Activated naive CD4-positive, alpha-beta T cell treated with anti-CD3 and anti-CD28 coated beads, Interleukin-2, amount 10 ng/mL, durations not matched to agents 7 days and 5 days (primary cell): ENCODE measurements at regions not wholly inside any gene's neighbourhood (a gene's known extent, or its start where the extent isn't known, plus 50 kb on each side); places are given as distances from the start of the nearest gene placed in this dataset.

ENCODE experiments used
- CTCF ChIA-PET: fragments of 350-600 bp; sonication (Branson Sonifier 250); formaldehyde crosslinking; loops from one replicate; lab custom pipeline; 2021; ENCODE audit warnings: antibody characterized with exemption; lab: Charles Lee
- DNase-seq: peaks from one replicate; pipeline ENCODE4 v3.0.0-alpha.2; 2020
- H3K27ac Mint-ChIP-seq: one replicate; pipeline ENCODE4 v1.8.0; 2021; ENCODE audit warnings: mild to moderate bottlenecking, moderate library complexity, mixed read lengths
- H3K27me3 Mint-ChIP-seq: one replicate; pipeline ENCODE4 v1.8.0; 2021; ENCODE audit warnings: mild to moderate bottlenecking, mixed read lengths
- H3K36me3 Mint-ChIP-seq: one replicate; pipeline ENCODE4 v1.8.0; 2021; ENCODE audit warnings: mixed read lengths
- H3K4me1 Mint-ChIP-seq: one replicate; pipeline ENCODE4 v1.8.0; 2021; ENCODE audit warnings: mixed read lengths
- H3K4me3 Mint-ChIP-seq: one replicate; pipeline ENCODE4 v1.8.0; 2021; ENCODE audit warnings: mild to moderate bottlenecking, moderate library complexity, mixed read lengths
- H3K9me3 Mint-ChIP-seq: one replicate; pipeline ENCODE4 v1.8.0; 2021; ENCODE audit warnings: mixed read lengths

- CTCF ChIA-PET = no interaction called here
- H3K36me3 Mint-ChIP-seq = no peaks in the 10 kb centered on the region
These were observed 687.5 kb upstream of the FBXO33 start for GRCh38 chr14:40119765-40120164.

DNA sequence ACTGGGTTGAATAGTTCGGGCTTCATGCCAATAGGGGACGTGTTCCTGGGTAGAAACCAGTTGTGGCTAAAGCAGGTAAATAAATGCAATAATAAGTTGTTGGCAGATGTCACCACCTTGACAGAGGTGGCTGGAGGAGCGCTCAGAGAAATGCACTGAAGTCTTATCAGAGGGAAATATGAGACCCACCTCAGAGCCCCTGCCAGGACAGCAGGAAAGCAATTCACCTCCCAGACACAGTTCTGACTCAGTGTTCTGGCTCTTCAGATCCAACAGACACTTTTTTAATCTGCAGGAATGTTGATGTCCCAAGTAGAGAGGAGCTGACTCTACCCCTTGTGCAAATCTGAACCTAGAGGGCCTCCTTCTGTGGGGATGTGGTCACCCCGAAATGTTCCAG, 687.1 kb upstream of the FBXO33 start:
- no peak overlapping the region for H3K27ac Mint-ChIP-seq
- no peaks in the 10 kb centered on the region for H3K27me3 Mint-ChIP-seq
- no peaks in the 10 kb centered on the region for H3K36me3 Mint-ChIP-seq
- H3K4me3 Mint-ChIP-seq = no peak overlapping the region
- H3K9me3 Mint-ChIP-seq = peaks cover 3% of the 10 kb centered on the region
- no peaks in the 10 kb centered on the region for H3K4me1 Mint-ChIP-seq
- DNase-seq = no peak
- CTCF ChIA-PET = no interaction called here

More at GRCh38 chr14:40119765-40120164, 687.5 kb upstream of the FBXO33 start:
- Mint-ChIP-seq H3K27ac (no peak overlapping the region), H3K9me3 (peaks cover 3% of the 10 kb centered on the region), H3K4me1 (no peaks in the 10 kb centered on the region), H3K27me3 (no peaks in the 10 kb centered on the region), H3K4me3 (no peak overlapping the region)
- no peak for DNase-seq

DNA sequence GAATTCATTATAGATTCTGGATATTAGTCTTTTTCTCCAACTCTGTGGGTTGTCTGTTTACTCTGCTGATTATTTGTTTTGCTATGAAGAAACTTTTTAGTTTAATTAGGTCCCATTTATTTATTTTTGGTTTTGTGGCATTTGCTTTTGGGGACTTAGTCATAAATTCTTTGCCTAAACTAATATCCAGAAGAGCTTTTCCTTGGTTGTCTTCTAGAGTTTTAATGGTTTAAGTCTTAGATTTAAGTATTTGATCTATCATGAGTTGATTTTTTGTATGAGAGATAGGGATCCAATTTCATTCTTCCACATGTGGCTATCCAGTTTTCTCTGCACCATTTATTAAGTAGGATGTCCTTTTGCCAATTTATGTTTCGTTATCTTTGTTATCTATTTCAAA, 683.4 kb upstream of the FBXO33 start:
- Mint-ChIP-seq H3K27ac (no peak overlapping the region), H3K36me3 (no peaks in the 10 kb centered on the region), H3K4me1 (no peaks in the 10 kb centered on the region)

GRCh38 chr14:40113671-40114070, 681.4 kb upstream of the FBXO33 start:
- peaks cover 5% of the 10 kb centered on the region for H3K9me3 Mint-ChIP-seq
- H3K36me3 Mint-ChIP-seq = no peaks in the 10 kb centered on the region
- CTCF ChIA-PET = no interaction called here
- DNase-seq = no peak
- no peak overlapping the region for H3K27ac Mint-ChIP-seq
- H3K4me3 Mint-ChIP-seq = no peak overlapping the region
- H3K4me1 Mint-ChIP-seq = no peaks in the 10 kb centered on the region
- H3K27me3 Mint-ChIP-seq = no peaks in the 10 kb centered on the region

More for the DNA sequence above, 683.4 kb upstream of the FBXO33 start:
- H3K9me3 Mint-ChIP-seq = peaks cover 1% of the 10 kb centered on the region
- CTCF ChIA-PET = no interaction called here
- no peaks in the 10 kb centered on the region for H3K27me3 Mint-ChIP-seq
- no peak overlapping the region for H3K4me3 Mint-ChIP-seq
- no peak for DNase-seq

- H3K27me3 Mint-ChIP-seq = no peaks in the 10 kb centered on the region
These were observed 668.4 kb upstream of the FBXO33 start for GRCh38 chr14:40100544-40101196.

DNA sequence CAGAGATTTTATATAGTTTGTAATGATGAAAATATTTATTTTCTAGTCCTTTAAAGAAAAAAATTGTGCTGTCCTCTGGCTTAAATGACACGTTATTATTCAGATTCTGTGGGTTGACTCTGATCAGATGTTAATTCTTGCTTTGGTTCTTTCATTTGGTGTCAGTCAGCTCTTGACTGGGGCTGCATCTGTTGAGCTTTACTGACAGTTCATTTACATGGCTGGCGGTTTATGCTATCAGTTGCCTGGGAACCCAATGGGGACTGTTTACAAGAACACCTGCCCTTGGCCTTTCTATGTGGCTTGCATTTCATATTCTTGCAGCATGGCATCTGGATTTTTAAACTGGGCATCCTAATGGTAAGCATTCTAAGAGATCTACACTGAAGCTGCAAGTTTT, 667.1 kb upstream of the FBXO33 start:
- CTCF ChIA-PET = no interaction called here

More at GRCh38 chr14:40100544-40101196, 668.4 kb upstream of the FBXO33 start:
- H3K9me3 Mint-ChIP-seq = peaks cover 10% of the 10 kb centered on the region
- H3K36me3 Mint-ChIP-seq = no peaks in the 10 kb centered on the region
- no peaks in the 10 kb centered on the region for H3K4me1 Mint-ChIP-seq
- CTCF ChIA-PET = no interaction called here
- no peak for DNase-seq
- no peak overlapping the region for H3K27ac Mint-ChIP-seq
- no peak overlapping the region for H3K4me3 Mint-ChIP-seq

GRCh38 chr14:40098468-40098867, 666.2 kb upstream of the FBXO33 start:
- H3K27me3 Mint-ChIP-seq = no peaks in the 10 kb centered on the region
- H3K4me3 Mint-ChIP-seq = no peak overlapping the region
- no peaks in the 10 kb centered on the region for H3K36me3 Mint-ChIP-seq
- peaks cover 3% of the 10 kb centered on the region for H3K9me3 Mint-ChIP-seq
- H3K4me1 Mint-ChIP-seq = no peaks in the 10 kb centered on the region
- no peak overlapping the region for H3K27ac Mint-ChIP-seq
- DNase-seq = no peak
- CTCF ChIA-PET = no interaction called here

More for the DNA sequence above, 667.1 kb upstream of the FBXO33 start:
- H3K4me1 Mint-ChIP-seq = no peaks in the 10 kb centered on the region
- H3K36me3 Mint-ChIP-seq = no peaks in the 10 kb centered on the region
- H3K9me3 Mint-ChIP-seq = peaks cover 5% of the 10 kb centered on the region
- H3K27me3 Mint-ChIP-seq = no peaks in the 10 kb centered on the region
- no peak for DNase-seq
- H3K4me3 Mint-ChIP-seq = no peak overlapping the region
- no peak overlapping the region for H3K27ac Mint-ChIP-seq

DNA sequence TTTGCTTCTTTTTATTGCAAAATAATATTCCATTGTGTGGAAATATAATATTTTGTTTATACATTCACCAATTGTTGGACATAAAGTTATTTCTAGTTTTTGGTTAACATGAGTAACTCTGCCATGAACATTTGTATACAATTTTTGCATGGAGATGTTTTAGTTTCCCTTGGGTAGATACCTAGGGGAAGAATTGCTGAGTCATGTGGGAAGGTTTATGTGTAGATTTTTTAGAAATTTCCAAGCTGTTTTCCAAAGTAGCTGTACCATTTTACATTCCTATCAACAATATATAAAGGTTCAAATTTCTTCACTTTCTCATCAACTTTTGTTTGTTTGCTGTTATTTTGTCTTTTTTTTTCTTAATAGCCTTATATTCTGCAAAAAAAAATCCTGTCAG, 664.7 kb upstream of the FBXO33 start:
- H3K36me3 Mint-ChIP-seq = no peaks in the 10 kb centered on the region
- H3K27me3 Mint-ChIP-seq = no peaks in the 10 kb centered on the region
- H3K9me3 Mint-ChIP-seq = no peaks in the 10 kb centered on the region
- no peak overlapping the region for H3K4me3 Mint-ChIP-seq
- no peak overlapping the region for H3K27ac Mint-ChIP-seq
- DNase-seq = no peak
- no peaks in the 10 kb centered on the region for H3K4me1 Mint-ChIP-seq
- CTCF ChIA-PET = no interaction called here

DNA sequence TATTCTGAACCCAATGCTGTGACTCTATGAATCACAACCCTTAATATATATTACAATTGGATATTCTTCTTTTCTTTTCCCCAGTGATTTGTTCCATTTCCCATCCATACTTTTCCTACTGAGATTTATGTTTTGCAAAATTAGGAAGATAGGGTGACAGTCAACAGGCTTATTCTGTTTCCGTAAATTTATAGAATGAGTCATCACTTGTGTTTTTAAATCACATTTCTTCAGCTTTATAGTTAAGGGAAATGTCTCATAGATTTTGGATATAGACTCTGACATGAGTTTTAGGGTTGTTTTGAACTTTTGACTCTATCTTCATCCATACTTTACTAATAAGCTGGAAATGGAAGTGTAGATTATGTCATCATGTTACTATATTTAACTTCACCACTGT, 661.6 kb upstream of the FBXO33 start:
- CTCF ChIA-PET = no interaction called here
- Mint-ChIP-seq H3K27me3 (no peaks in the 10 kb centered on the region), H3K36me3 (no peaks in the 10 kb centered on the region), H3K4me3 (no peak overlapping the region), H3K9me3 (peaks cover 2% of the 10 kb centered on the region), H3K27ac (peak overlapping the region; percentile 37), H3K4me1 (no peaks in the 10 kb centered on the region)
- DNase-seq = no peak

- no peak overlapping the region for H3K4me3 Mint-ChIP-seq
- no peaks in the 10 kb centered on the region for H3K27me3 Mint-ChIP-seq
- H3K4me1 Mint-ChIP-seq = no peaks in the 10 kb centered on the region
These were observed 641.9 kb upstream of the FBXO33 start for GRCh38 chr14:40074169-40074568.

DNA sequence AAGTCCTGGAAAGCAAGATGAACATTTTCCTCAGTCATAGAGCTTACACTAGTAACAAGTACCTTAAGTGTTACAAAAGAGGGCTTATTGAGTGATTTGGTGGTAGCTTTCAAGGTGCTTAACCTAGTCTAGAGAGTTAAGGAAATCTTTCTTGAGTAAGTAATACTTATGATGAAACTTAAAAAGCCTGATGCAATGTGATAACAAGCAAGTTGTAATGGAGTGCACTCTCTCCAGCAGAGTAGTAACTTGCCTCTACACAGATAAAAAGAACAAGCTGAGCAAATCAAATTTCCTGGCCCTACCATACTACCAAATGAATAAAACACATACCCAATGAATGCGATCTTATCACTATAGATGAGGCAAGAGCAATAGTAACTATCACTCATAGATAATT, 639.9 kb upstream of the FBXO33 start:
- no peak for DNase-seq
- CTCF ChIA-PET = no interaction called here
- Mint-ChIP-seq H3K27ac (no peak overlapping the region), H3K27me3 (no peaks in the 10 kb centered on the region), H3K9me3 (peaks cover 5% of the 10 kb centered on the region), H3K36me3 (no peaks in the 10 kb centered on the region), H3K4me1 (no peaks in the 10 kb centered on the region), H3K4me3 (no peak overlapping the region)

More at GRCh38 chr14:40074169-40074568, 641.9 kb upstream of the FBXO33 start:
- Mint-ChIP-seq H3K9me3 (peaks cover 5% of the 10 kb centered on the region), H3K36me3 (no peaks in the 10 kb centered on the region), H3K27ac (no peak overlapping the region)
- CTCF ChIA-PET = no interaction called here
- no peak for DNase-seq

- H3K9me3 Mint-ChIP-seq = peaks cover 2% of the 10 kb centered on the region
- no peaks in the 10 kb centered on the region for H3K4me1 Mint-ChIP-seq
- no peak overlapping the region for H3K27ac Mint-ChIP-seq
- no peaks in the 10 kb centered on the region for H3K27me3 Mint-ChIP-seq
- no peak overlapping the region for H3K4me3 Mint-ChIP-seq
- CTCF ChIA-PET = no interaction called here
- DNase-seq = no peak
- H3K36me3 Mint-ChIP-seq = no peaks in the 10 kb centered on the region
These were observed 627.0 kb upstream of the FBXO33 start for GRCh38 chr14:40058901-40059897.

GRCh38 chr14:40053416-40053815, 621.2 kb upstream of the FBXO33 start:
- Mint-ChIP-seq H3K36me3 (no peaks in the 10 kb centered on the region), H3K4me3 (no peak overlapping the region), H3K4me1 (no peaks in the 10 kb centered on the region), H3K27me3 (no peaks in the 10 kb centered on the region), H3K27ac (no peak overlapping the region), H3K9me3 (no peaks in the 10 kb centered on the region)
- no peak for DNase-seq
- CTCF ChIA-PET = no interaction called here

DNA sequence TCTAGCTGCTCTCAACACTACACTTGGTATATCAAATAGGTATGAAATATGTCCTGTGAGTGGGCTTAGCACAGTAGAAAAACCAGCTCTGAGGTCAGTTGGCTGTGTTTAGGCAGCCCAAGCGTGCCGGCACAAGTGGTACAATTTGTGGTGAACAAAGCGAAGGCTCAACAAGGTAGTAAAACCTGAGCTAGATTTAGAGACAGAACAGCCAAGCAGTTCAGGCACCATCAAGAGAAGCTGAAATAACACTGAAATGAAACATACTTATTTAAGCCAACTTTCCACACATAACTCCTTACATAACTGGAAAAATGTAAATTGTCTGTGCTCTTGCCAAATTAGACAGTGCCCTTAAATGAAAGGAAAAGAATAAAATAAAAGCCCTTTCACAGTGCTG, 596.8 kb upstream of the FBXO33 start:
- CTCF ChIA-PET = no interaction called here
- Mint-ChIP-seq H3K27ac (no peak overlapping the region), H3K27me3 (no peaks in the 10 kb centered on the region), H3K4me1 (no peaks in the 10 kb centered on the region), H3K36me3 (no peaks in the 10 kb centered on the region), H3K4me3 (no peak overlapping the region), H3K9me3 (peaks cover 5% of the 10 kb centered on the region)
- no peak for DNase-seq

GRCh38 chr14:40025101-40025500, 592.9 kb upstream of the FBXO33 start:
- no peak overlapping the region for H3K27ac Mint-ChIP-seq
- no peaks in the 10 kb centered on the region for H3K4me1 Mint-ChIP-seq
- DNase-seq = no peak
- H3K9me3 Mint-ChIP-seq = no peaks in the 10 kb centered on the region
- CTCF ChIA-PET = no interaction called here
- no peak overlapping the region for H3K4me3 Mint-ChIP-seq
- H3K27me3 Mint-ChIP-seq = no peaks in the 10 kb centered on the region
- no peaks in the 10 kb centered on the region for H3K36me3 Mint-ChIP-seq
